ENCODE measurements at regions not wholly inside any gene's neighbourhood (a gene's known extent, or its start where the extent isn't known, plus 50 kb on each side); places are given as distances from the start of the nearest gene placed in this dataset.

DNA sequence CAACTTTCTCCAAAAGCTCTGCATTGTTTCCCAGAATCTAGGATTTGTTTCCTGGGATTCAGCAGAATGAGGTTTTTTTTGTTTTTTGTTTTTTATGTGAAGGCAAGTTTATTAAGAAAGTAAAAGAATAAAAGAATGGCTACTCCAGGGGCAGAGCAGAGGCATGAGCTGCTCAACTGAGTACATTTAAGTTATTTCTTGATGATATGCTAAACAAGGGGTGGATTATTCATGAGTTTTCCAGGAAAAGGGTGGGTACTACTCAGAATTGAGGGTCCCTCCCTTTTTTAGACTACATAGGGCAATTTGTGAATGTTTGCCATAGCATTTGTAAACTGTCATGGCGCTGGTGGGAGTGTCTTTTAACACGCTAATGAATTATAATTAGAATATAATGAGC is 292.5 kb upstream of the SGK1 start:
- TF ChIP-seq, protein P1, sequence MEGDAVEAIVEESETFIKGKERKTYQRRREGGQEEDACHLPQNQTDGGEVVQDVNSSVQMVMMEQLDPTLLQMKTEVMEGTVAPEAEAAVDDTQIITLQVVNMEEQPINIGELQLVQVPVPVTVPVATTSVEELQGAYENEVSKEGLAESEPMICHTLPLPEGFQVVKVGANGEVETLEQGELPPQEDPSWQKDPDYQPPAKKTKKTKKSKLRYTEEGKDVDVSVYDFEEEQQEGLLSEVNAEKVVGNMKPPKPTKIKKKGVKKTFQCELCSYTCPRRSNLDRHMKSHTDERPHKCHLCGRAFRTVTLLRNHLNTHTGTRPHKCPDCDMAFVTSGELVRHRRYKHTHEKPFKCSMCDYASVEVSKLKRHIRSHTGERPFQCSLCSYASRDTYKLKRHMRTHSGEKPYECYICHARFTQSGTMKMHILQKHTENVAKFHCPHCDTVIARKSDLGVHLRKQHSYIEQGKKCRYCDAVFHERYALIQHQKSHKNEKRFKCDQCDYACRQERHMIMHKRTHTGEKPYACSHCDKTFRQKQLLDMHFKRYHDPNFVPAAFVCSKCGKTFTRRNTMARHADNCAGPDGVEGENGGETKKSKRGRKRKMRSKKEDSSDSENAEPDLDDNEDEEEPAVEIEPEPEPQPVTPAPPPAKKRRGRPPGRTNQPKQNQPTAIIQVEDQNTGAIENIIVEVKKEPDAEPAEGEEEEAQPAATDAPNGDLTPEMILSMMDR (IDR thresholded peaks at IDR 0.05) = no peak
- no peak for TF ChIP-seq POLR2A (IDR thresholded peaks at IDR 0.05)
- TF ChIP-seq POLR2AphosphoS5 (IDR thresholded peaks at IDR 0.05) = no peak

Measured in transverse colon (tissue), 4 donors.